GM21528 (cell line): ENCODE measurements at regions not wholly inside any gene's neighbourhood (a gene's known extent, or its start where the extent isn't known, plus 50 kb on each side); places are given as distances from the start of the nearest gene placed in this dataset.
A peak's percentile ranks its signal among the peaks of the same experiment; 100 is the strongest.

ENCODE experiments used
- ATAC-seq: cut with Tn5 transposase; IDR thresholded peaks from one replicate; pipeline ENCODE4 v1.9.1; 2021; ENCODE audit warnings: mild to moderate bottlenecking, moderate library complexity; ENCODE audit not compliant: unreplicated experiment, low FRiP score

DNA sequence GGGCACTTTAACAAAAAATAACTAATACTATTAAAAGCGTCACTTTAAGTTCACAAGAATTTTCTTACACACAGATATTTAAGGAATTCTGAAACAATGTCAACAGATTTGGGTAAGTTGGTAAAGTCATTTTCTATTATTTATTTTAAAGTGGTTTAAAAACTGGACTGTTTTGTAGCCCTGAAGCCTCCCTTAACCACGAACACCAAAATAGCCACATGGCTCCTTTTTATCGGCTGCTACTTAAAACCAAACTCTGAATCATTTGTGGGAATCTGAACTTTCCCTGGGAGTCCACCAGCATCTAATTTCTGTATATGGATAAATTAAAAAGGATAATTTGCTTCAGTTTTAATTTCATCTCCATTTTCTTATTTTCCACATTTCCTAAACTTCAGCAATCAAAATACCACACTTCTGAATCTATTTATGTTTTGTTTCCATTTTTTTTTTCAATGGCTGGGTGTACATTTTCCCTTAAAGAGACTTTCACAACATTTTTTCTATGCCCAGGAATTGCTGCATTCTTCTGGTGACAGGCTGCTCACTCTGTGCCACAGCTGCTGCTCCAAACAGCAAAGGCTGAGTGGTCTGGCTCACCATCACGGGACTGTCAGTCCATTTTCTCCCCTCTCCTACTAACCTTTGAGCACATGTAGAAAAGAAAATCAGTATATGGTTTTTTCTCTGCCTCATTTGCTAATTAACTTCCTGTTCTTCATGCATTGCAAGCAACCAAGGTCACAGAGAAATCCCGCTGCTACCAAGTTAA is 255.5 kb upstream of the KCNJ16 start:
- ATAC-seq = no peak

DNA sequence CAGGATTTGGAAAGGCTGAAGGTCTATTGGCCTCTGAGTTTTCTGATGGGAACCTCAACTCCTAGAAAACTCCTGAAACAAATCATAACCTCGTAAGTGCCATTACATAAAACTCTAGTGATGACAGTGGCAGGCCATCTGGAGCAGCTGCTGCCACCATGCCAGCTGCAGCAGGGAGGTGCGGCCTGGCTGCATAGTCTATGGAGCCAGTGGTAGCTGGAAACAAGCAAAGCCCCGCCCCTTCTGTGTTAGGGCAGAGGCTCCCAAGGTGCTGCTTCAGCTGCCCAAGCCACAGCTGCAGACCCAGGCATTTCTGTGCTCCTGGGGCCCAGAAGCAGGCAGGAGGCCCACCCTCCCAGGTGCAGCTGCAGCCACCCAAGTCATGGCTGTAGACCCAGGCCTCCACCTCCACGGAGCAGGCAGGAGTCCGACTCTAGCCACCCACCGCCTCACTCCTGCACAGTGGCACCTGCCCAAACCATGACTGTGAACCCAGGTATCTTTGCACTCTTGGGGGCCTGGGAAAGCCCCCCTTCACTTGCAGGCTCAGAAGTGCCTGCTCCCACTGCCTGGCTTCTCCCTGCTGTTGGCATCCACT is 254.1 kb upstream of the KCNJ16 start:
- no peak for ATAC-seq

DNA sequence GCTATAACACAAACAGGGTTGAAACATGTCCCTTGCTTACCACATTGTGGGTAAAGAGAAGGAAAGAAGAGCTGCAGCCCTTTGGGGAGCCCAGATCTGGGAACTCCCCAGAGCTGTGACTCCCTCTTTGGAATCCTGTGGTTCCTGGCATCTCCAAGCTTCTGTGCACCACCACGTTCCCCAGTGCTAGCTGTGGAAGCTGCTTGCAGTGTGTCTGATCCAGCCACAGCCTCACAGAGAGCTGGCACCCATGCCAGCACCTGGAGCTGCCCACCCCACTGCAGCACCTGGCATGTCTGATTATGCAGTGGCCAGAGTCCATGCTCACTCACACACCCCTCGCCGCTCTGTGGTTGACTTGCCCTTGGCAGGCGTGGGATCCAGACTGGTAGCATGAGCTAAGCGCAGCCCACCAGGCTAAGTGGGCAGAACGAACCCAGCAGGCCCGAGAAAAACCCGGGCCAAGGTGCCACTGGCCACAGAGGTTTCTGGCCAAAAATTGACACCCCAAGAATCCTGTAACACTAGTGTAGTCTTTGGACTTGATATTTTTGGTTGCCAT is 252.6 kb upstream of the KCNJ16 start:
- no peak for ATAC-seq

DNA sequence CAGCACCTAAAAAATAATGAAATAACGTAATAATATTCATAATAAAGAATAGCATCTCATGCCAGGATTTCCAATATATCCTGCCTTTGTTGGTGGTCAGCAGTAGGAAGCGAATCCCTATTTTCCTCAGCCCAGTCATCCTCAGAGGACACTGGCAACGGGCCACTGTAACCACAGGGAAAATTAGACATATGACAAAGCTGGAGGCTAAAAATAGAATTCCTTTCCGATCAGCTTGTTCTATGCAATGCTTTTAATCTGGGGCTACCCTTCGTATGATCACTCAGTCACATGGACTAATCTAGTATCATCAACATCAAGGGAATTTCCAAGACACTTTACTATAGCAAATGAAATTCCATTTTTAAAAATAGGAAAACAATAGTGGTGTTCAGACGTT is 246.9 kb upstream of the KCNJ16 start:
- ATAC-seq = no peak

DNA sequence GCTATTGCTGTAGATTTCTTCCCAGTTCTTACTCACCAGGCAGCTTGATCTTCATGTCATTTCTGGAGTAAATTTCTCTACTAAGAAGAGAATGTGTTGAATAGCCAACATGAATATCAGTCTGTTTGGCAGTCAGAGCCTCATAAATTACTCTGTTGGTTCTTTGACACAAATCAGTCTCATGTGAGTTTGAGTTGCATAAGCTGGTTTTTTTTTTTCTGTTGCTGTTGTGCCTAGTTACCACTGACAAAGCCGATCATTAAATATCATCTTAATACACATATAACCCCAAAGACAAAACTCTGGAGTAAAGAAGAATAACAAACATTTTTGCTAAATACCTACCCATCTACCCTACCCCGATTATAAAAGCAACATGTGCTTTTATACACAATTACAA is 240.5 kb upstream of the KCNJ16 start:
- ATAC-seq = no peak

DNA sequence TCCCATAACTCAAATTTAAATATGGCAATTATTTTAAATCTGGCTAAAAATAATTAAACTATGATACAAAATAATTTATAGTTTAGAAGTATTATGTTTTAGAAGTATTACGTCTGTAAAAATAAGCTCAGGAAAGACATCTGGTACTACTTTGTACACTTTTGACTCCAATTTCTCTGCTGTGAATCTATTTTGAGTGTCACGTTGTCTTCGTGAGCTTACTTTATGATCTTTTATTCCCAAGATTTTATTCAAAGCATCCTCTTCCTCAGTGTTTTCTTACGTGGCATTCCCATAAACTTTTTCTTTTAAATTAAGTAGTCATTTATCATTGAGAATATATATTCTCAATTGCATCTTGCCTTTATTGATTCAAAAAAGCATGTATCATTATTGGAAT is 223.3 kb upstream of the KCNJ16 start:
- ATAC-seq = no peak

DNA sequence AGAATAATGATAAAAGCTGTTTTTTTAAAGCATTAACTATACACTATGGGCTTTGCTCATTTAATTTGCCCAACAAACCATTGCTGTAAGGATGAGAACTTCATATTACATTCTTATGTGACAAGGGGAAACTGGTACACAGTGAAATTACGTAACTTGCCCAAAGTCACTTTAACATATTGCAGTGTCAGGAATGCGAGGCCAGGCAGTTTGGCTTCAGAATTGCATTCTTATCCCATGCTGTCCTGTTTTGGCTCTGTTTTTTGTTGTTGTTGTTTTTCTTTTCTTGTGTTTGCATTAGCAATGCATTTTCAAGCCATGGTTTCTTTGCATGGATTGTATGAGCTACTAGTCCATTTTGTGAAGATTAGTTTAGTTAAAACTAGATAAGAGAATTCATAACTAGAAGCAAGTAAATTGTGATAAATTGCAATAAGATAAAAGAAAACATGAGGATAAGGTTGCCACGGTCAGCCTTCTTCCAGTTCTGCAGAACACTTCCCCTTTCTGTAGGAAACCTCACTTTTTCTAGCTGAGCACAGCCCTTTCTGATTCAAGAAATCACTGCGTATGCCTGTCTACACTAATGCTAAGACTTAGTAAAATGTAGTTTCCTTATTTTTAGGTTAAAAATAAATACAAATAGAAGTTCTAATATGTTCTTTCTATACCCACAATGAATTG is 221.3 kb upstream of the KCNJ16 start:
- ATAC-seq = no peak

DNA sequence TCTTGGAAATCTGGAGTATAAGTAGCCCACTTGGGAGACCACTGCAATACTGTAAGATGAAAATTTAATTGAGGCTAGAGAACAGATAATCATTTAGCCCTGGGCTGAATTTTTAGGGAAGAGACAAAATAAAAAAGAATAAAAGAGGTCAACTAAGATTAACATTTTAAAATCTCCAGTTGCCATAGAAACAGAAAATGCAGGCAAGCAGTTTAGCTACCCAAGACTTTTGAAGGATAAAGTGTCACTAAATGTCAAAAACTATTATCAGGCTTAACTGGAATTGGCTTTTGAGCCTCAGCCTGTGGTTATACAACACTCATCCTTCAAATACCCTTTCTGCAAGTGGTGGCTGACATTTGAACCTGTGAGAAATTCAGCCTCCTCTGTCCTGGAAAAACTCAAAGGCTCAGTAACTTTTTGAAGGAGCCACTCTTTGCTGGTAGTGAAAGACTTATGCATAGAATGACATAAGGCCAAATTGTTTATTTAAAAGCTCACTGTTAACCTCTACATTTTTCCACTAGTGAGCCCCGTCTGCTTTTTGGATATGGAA is 220.7 kb upstream of the KCNJ16 start:
- ATAC-seq = no peak

DNA sequence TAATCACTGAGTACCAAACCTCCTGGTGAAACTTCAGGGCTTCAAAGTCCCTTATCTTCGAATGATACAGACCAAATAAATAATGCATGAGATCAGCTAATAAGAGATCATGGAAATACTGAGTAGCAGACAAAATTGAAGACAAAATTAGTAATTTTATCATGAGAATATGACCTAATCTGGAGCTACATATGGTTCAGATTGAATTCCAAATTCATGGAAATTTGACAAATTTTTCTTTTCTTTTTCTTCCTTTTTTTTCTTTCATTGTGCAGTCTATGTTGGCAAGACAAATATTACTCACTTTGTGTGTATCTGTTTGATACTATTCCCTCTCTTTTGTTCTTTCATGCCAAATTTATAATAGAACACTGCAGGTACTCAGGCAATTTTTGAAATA is 218.1 kb upstream of the KCNJ16 start:
- no peak for ATAC-seq

DNA sequence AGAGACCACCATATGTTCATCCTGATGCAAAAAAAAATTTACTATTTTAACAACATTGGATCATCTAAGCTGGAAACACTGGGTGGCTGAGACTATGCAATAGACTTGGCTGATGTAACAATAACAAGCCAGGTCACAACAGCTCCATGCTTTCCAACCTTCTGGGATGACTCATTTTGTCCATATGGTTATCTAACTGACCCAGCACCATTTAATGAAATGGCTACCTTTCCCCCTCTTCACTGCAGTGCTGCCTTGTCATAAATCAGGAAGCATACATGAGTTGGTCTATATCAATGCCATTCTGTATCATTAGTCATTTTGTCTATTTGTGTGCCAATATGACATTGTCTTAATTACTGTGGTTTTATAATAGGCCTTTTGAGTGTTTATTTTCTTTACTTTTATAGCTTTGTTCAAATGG is 217.6 kb upstream of the KCNJ16 start:
- ATAC-seq = no peak

DNA sequence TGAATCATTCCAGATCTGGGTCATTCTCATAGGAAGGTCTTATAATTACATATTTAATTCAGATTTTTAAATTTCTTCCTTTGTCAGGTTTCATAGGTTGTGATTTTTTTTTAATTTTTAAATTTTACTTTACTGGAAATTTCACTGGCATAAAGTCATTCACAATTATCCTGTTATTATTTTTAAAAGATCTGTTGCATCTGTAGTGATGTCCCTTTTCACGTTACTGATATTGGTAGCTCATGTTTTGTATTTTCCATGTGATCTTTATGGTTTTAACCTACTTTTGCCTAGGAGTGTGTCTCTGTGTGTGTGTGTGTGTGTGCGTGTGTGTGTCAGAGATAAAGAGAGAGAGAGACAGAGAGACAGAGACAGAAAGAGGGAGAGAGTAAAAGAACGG is 216.6 kb upstream of the KCNJ16 start:
- no peak for ATAC-seq

DNA sequence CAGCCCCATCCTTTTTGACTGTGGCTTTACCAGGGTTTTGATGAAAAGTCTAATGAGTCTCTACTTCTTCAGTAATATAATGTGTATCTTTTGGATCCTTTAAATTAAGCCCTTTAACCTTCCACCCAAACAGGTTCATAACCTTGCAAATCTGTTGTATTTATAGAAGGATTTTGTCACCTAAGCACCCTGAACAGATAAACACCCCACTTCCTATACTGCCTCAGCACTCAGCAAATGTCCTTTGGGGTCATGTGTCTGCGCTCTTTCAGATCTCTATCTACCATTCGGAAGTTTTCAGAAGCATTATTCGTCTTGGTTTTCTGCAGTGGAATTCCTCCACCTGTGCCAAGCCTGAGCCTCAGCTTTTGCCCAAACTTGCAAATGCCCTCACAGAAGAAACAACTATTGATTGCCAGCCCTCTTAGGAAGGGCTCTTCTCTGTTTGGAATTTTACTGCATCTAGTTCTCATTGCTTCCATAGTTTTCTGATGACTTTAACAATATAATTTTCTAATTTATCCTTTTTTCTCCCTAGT is 214.8 kb upstream of the KCNJ16 start:
- ATAC-seq = no peak

DNA sequence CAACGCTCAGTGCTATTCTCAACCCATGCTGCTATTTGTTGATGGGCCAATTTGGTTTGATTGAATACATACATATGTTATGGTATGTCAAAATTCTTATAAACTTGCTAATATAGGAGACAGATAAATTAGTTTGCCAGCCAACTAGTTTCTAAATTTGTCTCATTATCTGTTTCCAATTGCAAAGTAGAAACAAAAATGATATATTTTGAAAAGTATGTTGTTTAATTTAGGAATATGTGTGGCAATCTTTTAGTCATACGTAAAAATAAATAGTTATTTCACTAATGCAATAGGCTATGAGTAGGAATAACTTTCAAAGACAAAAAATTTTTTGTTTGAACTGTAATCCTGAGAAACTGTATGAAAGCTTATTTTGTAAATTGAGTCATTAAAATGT is 210.6 kb upstream of the KCNJ16 start:
- ATAC-seq = no peak

DNA sequence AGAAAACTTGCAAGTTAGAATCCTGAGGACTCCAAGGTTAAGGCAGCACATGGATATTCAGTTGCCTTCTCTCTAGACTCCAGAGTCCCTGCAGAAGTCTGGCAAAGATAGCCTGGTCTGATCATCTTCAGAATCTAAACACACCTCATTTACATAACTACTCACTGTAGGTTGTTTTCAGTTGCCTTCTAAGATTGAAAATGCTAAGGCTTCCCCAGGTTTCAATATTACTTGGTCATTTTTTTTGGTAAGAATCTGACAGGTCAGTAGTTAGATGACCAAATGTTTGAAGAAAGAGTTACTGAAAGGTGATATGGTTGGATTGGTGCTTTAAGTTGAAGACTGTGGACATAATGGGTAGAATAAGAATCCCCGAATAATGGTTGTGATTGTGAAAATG is 205.4 kb upstream of the KCNJ16 start:
- peak; percentile 67 for ATAC-seq

DNA sequence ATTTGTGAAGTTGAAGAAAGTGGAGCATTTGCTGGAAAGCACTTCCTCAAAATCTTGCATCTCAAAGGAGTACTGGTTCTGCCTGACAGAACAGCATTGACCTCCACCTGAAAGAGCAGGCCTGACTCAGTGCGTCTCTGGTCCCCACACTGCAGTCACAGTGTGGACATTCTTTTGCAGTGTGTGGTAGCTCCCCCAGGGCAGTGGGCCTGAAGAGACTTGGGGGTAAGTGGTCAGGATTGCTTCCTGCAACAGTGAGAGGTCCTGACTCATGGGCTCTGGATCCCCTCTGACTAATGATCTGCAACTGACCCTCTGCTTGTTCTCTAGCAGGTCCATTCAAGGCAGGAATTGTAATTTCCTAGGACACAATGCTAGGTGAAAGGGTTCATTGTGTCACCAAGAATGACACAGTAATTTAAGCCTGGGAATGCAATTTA is 204.9 kb upstream of the KCNJ16 start:
- ATAC-seq = peak; percentile 54

DNA sequence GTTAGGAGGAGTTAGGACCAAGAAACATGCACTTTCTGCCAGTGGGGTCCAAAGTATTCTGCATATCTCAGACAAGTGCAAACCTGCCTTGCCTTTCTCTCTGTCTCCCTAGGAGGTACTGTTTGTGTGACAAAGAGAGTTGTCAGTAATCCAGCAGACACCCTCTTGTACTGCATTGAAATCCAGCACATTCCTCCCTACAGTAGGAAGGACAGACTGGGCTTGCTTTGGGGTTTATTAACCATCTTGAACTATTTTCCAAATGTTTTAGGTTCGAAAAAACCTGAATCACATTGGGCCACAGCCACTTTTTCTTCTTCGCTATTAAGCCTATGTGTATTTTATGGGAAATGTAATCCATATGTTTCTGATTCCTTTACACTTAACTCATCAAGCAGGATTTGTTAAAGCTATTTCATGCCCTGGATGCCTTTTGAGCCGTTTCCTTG is 204.2 kb upstream of the KCNJ16 start:
- no peak for ATAC-seq

DNA sequence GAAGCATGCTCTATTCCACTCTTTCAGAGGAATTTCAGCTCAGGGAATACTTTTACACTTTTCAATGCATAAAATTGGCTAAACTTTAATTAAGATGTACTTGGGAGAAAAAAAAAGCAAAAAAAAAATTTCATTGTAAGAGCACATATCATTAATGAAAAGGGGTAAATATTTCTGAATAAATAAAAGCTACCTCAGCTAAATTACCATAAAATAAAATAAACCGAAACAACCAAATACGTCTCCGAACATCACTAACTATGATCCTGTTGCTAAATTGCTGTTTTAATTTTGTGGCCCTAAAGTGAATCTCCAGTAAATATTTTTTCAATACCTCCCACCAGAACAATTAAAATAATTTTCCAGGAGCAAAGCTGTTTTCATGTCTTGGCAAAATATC is 203.7 kb upstream of the KCNJ16 start:
- no peak for ATAC-seq

DNA sequence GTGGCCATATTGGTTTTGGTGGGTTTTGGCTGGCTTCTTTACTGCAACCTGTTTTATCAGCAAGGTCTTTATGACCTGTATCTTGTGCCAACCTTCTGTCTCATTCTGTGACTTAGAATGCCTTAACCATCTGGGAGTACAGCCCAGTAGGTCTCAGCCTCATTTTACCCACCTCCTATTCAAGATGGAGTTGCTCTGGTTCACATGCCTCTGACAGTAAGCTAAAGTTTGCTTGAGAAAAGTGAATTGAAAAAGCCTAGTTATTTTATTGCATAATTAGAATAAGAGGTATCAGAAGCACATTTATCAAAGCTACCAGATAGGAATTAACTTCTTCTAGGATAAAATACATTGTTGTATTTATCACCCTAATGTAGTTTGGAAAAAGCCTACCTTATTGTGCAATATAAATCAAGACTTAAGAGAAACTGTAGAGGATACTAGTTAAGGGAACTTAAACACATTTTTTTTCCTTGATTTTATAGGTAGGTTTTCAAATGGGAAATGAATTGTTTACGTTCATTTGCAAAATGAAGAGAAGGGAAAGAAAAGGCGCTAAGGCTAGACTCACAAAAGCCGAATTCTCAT is 202.3 kb upstream of the KCNJ16 start:
- no peak for ATAC-seq

DNA sequence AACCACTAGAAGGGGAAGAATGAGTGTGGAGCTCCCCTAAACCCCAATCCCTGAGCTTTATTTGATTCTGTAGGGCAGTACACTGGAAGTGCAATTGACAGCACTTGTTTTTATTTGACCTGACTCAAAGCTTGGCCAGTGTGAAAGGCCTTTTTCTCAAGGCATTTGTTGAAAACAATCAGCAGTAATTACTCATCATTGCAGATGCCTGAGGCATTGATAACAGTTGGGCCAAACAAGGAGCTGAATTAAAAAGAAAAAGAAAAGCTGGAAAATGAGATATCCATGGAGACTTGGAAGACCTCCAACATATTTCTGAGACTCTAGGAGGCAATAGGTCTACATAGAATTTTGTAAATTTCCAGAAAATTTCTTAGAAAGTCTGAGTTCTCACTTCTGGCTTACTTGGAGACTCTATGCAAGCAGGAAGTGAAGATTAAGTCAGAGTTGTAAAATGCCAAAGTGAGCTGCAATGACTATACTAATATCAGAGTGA is 200.8 kb upstream of the KCNJ16 start:
- no peak for ATAC-seq

DNA sequence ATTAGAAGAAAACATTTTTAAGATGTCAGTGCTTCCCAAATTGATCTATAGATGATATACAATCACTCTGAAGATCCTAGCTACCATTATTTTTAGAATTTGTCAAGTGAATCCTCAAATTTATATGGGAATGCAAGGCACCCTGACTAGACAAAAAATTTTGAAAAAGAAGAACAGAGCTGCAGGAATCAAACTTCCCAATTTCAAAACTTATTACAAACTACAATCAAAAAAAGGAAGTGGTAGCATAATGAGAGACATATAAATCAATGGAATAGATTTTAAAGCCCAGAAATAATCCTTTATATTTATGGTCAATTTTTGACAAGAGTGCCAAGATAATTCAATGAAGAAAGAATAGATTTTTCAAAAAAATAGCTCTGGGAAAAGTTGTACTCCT is 198.3 kb upstream of the KCNJ16 start:
- ATAC-seq = no peak
